MCF 10A (cell line): ENCODE measurements at regions not wholly inside any gene's neighbourhood (a gene's known extent, or its start where the extent isn't known, plus 50 kb on each side); places are given as distances from the start of the nearest gene placed in this dataset.

Experiments used
- BruUV-seq: library from RNA; stranded (reverse); fragments of 400-500 nt; replicated peaks from 2 replicates; lab custom pipeline; 2021; lab: Mats Ljungman, UMichigan
- CTCF ChIA-PET: fragments of 300-600 bp; sonication (Branson Sonifier 250); formaldehyde crosslinking; extraction: SDS; loops from one replicate; lab custom pipeline; 2021; ENCODE audit warnings: antibody characterized with exemption, inconsistent platforms; lab: Yijun Ruan, JAX
- POLR2A ChIA-PET: fragments of 300-600, 350-650 bp; sonication (Branson Sonifier 250); formaldehyde crosslinking; extraction: SDS; loops from one replicate; lab custom pipeline; 2020; ENCODE audit warnings: antibody characterized with exemption, inconsistent platforms; lab: Yijun Ruan, JAX
- DNase-seq: peaks from one replicate; pipeline ENCODE4 v3.0.0-alpha.2; 2018; ENCODE audit not compliant: unreplicated experiment
- H3K27ac Mint-ChIP-seq: one replicate; pipeline ENCODE4 v1.8.0; 2022; ENCODE audit warnings: mild to moderate bottlenecking, low read depth, mixed read lengths; ENCODE audit not compliant: unreplicated experiment
- H3K27me3 Mint-ChIP-seq: one replicate; pipeline ENCODE4 v1.8.0; 2022; ENCODE audit warnings: mixed read lengths; ENCODE audit not compliant: insufficient read depth, unreplicated experiment
- H3K36me3 Mint-ChIP-seq: one replicate; pipeline ENCODE4 v1.8.0; 2022; ENCODE audit warnings: mild to moderate bottlenecking, moderate library complexity, mixed read lengths; ENCODE audit not compliant: insufficient read depth, unreplicated experiment
- H3K4me1 Mint-ChIP-seq: one replicate; pipeline ENCODE4 v1.8.0; 2022; ENCODE audit warnings: mixed read lengths; ENCODE audit not compliant: insufficient read depth, unreplicated experiment
- H3K4me3 Mint-ChIP-seq: one replicate; pipeline ENCODE4 v1.8.0; 2022; ENCODE audit warnings: mild to moderate bottlenecking, moderate library complexity, mixed read lengths; ENCODE audit not compliant: unreplicated experiment
- H3K9me3 Mint-ChIP-seq: one replicate; pipeline ENCODE4 v1.8.0; 2022; ENCODE audit warnings: mixed read lengths; ENCODE audit not compliant: unreplicated experiment
- intact Hi-C: fragments of 100-400 bp; cut with micrococcal nuclease; formaldehyde crosslinking; loops from 2 replicates; pipeline ENCODE4 v1.14.1; 2022
- TF ChIP-seq, protein P1 (sequence below): fragments of 200-600 bp; IDR thresholded peaks from one replicate; pipeline ENCODE4 v1.8.0; 2022; ENCODE audit warnings: antibody characterized with exemption, mild to moderate bottlenecking; ENCODE audit not compliant: unreplicated experiment

DNA sequence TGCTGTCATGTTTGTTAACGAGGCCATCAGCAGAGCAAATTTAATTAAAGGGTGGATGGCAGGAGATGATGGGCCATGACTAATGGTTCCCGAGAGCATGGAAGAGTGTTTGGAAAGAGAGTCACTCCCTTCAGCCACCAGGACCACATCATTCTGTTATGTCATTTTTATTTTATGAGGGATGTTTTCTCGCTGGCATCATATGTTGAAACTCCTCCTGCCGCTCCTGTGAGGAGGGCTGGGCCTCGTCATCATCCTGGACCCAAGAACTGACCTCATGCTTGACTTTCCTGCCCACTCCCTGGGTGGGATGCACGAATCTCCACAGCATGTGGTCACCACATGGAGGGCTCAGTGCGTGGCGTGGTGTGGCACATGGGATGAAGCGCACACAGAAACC lies 86.4 kb upstream of the FRMD1 start:
- ChIA-PET POLR2A (no interaction called here), CTCF (interaction anchor here (0.6 kb wide), 1 partner anchor 129 kb away, joined by 3 read pairs; no protein-coding TSS in a partner anchor)
- no peaks in the 10 kb centered on the region for H3K36me3 Mint-ChIP-seq
- H3K27me3 Mint-ChIP-seq: peaks cover under 1% of the 10 kb centered on the region
- no peak overlapping the region for H3K27ac Mint-ChIP-seq
- H3K4me1 Mint-ChIP-seq: no peaks in the 10 kb centered on the region
- no peak overlapping the region for H3K4me3 Mint-ChIP-seq
- DNase-seq: no peak
- intact Hi-C loops: no loop called here
- no TSS peak for BruUV-seq
- no peaks in the 10 kb centered on the region for H3K9me3 Mint-ChIP-seq
- TF ChIP-seq, protein P1, sequence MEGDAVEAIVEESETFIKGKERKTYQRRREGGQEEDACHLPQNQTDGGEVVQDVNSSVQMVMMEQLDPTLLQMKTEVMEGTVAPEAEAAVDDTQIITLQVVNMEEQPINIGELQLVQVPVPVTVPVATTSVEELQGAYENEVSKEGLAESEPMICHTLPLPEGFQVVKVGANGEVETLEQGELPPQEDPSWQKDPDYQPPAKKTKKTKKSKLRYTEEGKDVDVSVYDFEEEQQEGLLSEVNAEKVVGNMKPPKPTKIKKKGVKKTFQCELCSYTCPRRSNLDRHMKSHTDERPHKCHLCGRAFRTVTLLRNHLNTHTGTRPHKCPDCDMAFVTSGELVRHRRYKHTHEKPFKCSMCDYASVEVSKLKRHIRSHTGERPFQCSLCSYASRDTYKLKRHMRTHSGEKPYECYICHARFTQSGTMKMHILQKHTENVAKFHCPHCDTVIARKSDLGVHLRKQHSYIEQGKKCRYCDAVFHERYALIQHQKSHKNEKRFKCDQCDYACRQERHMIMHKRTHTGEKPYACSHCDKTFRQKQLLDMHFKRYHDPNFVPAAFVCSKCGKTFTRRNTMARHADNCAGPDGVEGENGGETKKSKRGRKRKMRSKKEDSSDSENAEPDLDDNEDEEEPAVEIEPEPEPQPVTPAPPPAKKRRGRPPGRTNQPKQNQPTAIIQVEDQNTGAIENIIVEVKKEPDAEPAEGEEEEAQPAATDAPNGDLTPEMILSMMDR: no peak

DNA sequence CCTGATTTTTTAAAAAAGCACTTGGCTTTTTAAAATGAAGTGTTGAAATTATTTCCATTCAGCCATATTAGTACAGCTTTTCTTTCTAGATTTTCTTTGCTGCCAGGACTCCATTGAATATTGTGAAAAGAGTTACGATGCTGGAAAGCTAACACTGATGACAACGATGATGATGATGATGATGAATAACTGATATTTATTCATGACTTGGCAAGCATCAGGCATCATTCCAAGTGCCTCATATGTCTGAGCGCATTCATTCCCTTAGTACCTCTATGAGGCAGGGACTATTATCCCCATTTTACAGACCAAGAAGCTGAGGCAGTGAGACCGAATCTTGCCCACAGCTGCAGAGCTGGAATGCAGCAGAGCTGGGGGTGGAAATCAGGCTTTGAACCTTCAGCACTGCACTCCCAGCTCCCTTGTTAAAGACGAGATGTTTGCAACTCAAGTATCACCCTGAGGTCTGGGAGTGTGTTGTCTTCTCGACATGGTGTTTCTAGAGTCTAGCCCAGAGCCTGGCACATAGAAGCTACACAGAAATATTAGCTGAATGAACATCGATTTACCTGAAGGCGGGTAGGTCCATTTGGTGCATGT lies 85.5 kb upstream of the FRMD1 start:
- TF ChIP-seq, protein P1: no peak
- ChIA-PET CTCF (interaction anchor here (0.6 kb wide), 1 partner anchor 129 kb away, joined by 3 read pairs; no protein-coding TSS in a partner anchor), POLR2A (no interaction called here)
- no peaks in the 10 kb centered on the region for H3K9me3 Mint-ChIP-seq
- H3K36me3 Mint-ChIP-seq: no peaks in the 10 kb centered on the region
- intact Hi-C loops: no loop called here
- no peak for DNase-seq
- no TSS peak for BruUV-seq
- H3K4me3 Mint-ChIP-seq: no peak overlapping the region
- no peaks in the 10 kb centered on the region for H3K4me1 Mint-ChIP-seq
- H3K27ac Mint-ChIP-seq: no peak overlapping the region
- H3K27me3 Mint-ChIP-seq: no peaks in the 10 kb centered on the region

DNA sequence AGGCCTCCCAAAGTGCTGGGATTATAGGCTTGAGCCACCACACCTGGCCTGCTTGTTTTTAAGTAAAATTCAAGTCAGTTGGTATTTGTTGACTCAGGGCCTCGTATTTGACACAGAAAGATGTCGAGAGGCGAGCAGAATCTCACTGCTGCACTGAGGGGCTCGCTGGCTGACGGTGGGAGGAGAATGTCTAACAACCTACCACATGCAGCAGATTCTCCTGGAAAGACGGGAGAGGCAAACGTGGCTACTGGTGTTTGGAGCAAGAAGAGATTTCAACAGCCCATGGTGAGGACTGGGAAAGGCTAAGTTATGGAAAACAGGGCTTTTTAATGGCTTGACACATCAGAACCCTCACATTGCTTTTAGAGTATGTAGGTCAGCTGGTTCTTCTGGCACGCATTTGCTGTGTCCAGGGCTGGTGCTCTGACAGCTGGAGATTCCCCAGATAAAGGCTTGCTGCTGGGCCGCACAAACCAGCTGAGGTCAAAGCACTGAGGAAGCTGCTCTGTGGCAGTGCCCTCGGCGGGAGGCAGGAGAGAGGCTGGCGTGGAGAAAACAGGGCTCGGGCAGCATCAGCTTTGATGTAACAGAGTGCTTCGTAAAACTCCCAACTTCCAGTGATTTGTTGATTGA lies 84.2 kb upstream of the FRMD1 start:
- no peaks in the 10 kb centered on the region for H3K36me3 Mint-ChIP-seq
- no peaks in the 10 kb centered on the region for H3K27me3 Mint-ChIP-seq
- DNase-seq: no peak
- H3K4me3 Mint-ChIP-seq: no peak overlapping the region
- TF ChIP-seq, protein P1: no peak
- intact Hi-C loops: no loop called here
- ChIA-PET CTCF (no interaction called here), POLR2A (no interaction called here)
- no TSS peak for BruUV-seq
- no peak overlapping the region for H3K27ac Mint-ChIP-seq
- H3K4me1 Mint-ChIP-seq: peaks cover 4% of the 10 kb centered on the region
- no peaks in the 10 kb centered on the region for H3K9me3 Mint-ChIP-seq

DNA sequence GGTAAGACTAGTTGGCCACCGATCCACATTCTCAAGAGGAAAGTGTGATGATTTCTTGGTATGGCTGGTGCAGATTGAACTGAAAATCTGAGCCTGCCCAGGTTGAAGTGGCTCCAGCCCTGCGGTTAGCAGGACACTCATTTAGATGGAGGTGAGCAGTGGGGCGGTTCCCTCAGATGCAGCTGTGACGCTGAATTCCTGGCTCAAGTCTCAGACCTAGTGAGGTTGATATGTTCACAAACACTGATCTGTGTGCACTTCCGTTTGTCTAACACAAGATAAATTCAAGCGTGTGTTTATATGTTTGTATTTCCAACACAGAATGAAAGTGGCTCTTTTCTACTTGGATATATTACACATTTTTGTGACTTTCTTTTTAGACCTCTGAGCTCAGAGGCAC lies 83.4 kb upstream of the FRMD1 start:
- Mint-ChIP-seq H3K4me1 (peaks cover 11% of the 10 kb centered on the region), H3K27me3 (no peaks in the 10 kb centered on the region), H3K27ac (no peak overlapping the region), H3K4me3 (no peak overlapping the region), H3K9me3 (no peaks in the 10 kb centered on the region), H3K36me3 (no peaks in the 10 kb centered on the region)
- TF ChIP-seq, protein P1: no peak
- intact Hi-C loops: no loop called here
- no peak for DNase-seq
- BruUV-seq: no TSS peak
- POLR2A ChIA-PET: no interaction called here
- CTCF ChIA-PET: interaction anchor here (0.6 to 0.7 kb wide), 3 partner anchors 8 to 701 kb away, joined by 3 to 5 read pairs (median 4); no protein-coding TSS in a partner anchor
